Tibial artery (tissue), 4 donors: ENCODE measurements at regions not wholly inside any gene's neighbourhood (a gene's known extent, or its start where the extent isn't known, plus 50 kb on each side); places are given as distances from the start of the nearest gene placed in this dataset.

Experiments
- DNase-seq, 2 donors: peaks; one replicate each; pipeline ENCODE4 v3.0.0-alpha.2; 2019
- H3K27ac ChIP-seq, 2 donors: fragments of 200-600 bp; sonication (generic) in 1 of 2; 1 replicate in 1 of 2; 2 replicates in 1 of 2; pipeline ENCODE4 v1.5.1; 2018 to 2019; ENCODE audit warnings: mild to moderate bottlenecking in 1 of 2
- H3K27me3 ChIP-seq, 2 donors: fragments of 200-600 bp; sonication (generic) in 1 of 2; one replicate each; pipeline versions ENCODE4 v1.5.1 to v1.6.0; 2016 to 2019
- H3K36me3 ChIP-seq, 3 donors: fragments of 200-600 bp; sonication (generic) in 2 of 3; one replicate each; pipeline ENCODE4 v1.5.1; 2016 to 2019; ENCODE audit warnings: mild to moderate bottlenecking in 2 of 3
- H3K4me1 ChIP-seq, 4 donors: fragments of 200-600 bp; sonication (generic) in 2 of 4; 1 replicate in 3 of 4; 2 replicates in 1 of 4; pipeline ENCODE4 v1.5.1; 2016 to 2019
- H3K4me3 ChIP-seq, 2 donors: fragments of 200-600 bp; sonication (generic) in 1 of 2; 1 replicate in 1 of 2; 2 replicates in 1 of 2; pipeline ENCODE4 v1.5.1; 2018 to 2019; ENCODE audit warnings: mild to moderate bottlenecking in 2 of 2
- H3K9me3 ChIP-seq, 3 donors: fragments of 200-600 bp; sonication (generic) in 1 of 3; one replicate each; pipeline ENCODE4 v1.5.1; 2016 to 2019
- intact Hi-C: fragments of 100-400 bp; cut with DNase I; formaldehyde crosslinking; loops from one replicate; pipeline ENCODE4 v1.15.0; 2023; ENCODE audit warnings: low total_unique reads
- TF ChIP-seq, protein P1 (sequence below), 2 experiments: fragments of 200-600 bp in 1 of 2; fragments of 450-650 bp in 1 of 2; IDR thresholded peaks; one replicate each; pipeline ENCODE4 v1.5.1; 2017 to 2019; ENCODE audit warnings: antibody characterized with exemption in 2 of 2, mild to moderate bottlenecking in 1 of 2, moderate library complexity in 1 of 2

DNA sequence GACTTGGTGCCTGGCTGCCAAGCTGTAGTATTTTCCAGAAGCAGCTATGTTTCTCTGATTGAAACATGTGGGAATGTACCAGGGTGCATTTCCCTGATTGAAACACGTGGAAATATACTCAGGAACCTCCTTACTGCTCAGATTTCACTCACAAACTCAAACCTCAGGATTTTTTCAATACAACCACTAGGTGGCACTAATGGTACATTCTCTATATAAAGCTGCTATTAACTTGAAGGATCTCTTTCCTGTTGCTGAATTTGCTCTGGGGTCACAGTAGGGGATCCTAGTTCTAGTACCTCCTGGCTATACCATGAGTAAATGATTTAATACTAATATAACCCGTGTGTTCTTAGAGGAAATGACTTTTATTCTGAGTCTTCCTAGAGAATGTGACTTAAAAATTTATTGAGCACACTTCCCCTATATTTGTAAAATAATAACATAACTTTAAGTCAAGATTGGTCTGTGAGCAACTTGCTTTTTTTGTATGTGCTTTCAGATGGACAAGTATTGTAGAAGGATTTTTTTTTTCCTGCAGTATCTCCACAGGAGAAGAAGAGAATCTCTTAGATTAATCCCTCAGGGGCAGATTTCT, 173.8 kb upstream of the MIS18BP1 start:
- TF ChIP-seq, protein P1, sequence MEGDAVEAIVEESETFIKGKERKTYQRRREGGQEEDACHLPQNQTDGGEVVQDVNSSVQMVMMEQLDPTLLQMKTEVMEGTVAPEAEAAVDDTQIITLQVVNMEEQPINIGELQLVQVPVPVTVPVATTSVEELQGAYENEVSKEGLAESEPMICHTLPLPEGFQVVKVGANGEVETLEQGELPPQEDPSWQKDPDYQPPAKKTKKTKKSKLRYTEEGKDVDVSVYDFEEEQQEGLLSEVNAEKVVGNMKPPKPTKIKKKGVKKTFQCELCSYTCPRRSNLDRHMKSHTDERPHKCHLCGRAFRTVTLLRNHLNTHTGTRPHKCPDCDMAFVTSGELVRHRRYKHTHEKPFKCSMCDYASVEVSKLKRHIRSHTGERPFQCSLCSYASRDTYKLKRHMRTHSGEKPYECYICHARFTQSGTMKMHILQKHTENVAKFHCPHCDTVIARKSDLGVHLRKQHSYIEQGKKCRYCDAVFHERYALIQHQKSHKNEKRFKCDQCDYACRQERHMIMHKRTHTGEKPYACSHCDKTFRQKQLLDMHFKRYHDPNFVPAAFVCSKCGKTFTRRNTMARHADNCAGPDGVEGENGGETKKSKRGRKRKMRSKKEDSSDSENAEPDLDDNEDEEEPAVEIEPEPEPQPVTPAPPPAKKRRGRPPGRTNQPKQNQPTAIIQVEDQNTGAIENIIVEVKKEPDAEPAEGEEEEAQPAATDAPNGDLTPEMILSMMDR (IDR thresholded peaks at IDR 0.05): no peak
- Histone ChIP-seq H3K27me3 (no peaks in the 10 kb centered on the region), H3K9me3 (peaks cover 0 to 3% (median 0%) of the 10 kb centered on the region in 3 donors), H3K4me1 (no peaks in the 10 kb centered on the region), H3K4me3 (no peak overlapping the region), H3K36me3 (no peaks in the 10 kb centered on the region), H3K27ac (no peak overlapping the region)
- DNase-seq: no peak
- intact Hi-C loops: no loop called here

DNA sequence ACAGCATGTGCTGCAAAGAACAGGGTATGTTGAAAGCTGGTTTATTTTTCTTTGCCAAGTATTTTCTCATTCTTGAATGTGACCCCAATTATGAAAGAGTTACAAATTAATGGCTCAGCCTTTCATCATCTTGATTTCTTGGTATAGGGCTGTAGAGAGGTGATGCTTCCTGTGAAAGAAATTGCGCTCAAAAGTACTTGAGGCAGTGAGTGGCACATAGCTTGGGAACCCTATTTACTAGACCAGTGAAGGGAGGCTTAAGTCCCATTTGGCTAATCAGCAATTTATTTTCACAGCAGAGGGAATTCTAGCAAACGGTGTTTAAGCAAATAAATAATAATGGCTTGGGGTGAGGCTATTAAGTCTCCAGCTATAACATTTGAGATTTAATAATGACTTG, 153.9 kb upstream of the MIS18BP1 start:
- Histone ChIP-seq H3K4me1 (no peaks in the 10 kb centered on the region), H3K9me3 (no peaks in the 10 kb centered on the region), H3K4me3 (no peak overlapping the region), H3K27me3 (no peaks in the 10 kb centered on the region), H3K36me3 (no peaks in the 10 kb centered on the region), H3K27ac (no peak overlapping the region)
- intact Hi-C loops: no loop called here
- DNase-seq: no peak
- TF ChIP-seq, protein P1 (IDR thresholded peaks at IDR 0.05): no peak

DNA sequence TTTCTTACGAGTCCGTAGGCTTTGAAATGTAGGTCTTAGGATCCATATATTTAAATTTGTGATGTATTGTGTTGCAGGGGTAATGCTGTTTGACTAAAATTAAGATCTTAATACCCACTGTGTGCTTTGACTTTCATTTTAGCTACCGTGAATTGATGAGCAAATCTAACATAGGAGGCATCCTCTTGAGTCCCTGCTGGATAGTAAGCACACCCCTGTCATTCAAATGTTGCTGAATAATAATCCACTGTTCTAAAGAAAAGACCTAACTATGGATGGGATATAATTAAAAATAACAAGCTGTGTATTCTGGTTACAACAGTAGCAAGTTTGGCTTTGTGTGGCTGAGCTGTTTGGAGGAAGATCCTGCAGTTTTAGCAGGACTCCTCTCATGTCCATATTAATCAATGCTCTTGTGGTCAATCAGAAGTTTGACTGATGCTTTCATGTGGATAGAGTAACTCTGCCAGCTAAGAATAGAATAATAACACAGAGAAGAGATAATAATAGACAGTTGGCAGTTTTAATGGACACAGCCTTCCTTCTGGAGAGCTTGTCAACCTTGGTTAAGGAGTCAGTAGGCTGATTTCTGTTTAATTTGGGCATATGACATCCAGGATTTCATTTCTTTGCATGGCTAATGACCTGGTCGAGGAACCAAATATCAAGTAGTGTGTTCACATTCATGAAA, 148.1 kb upstream of the MIS18BP1 start:
- H3K4me1 ChIP-seq: no peaks in the 10 kb centered on the region
- H3K4me3 ChIP-seq: no peak overlapping the region
- no peaks in the 10 kb centered on the region for H3K9me3 ChIP-seq
- DNase-seq: no peak
- no peak overlapping the region for H3K27ac ChIP-seq
- no peaks in the 10 kb centered on the region for H3K27me3 ChIP-seq
- intact Hi-C loops: no loop called here
- H3K36me3 ChIP-seq: no peaks in the 10 kb centered on the region
- TF ChIP-seq, protein P1 (IDR thresholded peaks at IDR 0.05): no peak

DNA sequence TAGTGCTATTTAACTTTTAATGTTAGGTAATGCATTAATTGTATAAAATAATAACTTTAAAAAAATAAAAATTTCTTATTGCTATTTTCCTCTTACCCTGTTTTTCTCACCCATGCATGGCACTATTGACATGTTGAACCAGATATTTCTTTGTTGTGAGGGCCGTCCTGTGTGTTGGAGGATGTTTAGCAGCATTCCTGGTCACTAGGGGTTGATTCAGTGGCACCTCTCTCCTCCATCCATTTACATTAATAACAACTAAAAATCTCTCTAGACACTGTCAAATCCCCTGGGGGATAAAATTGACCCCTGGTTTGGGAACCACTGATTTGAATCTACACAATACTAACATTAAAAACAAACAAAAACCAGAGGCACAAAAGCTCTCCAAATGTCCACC, 147.5 kb upstream of the MIS18BP1 start:
- intact Hi-C loops: no loop called here
- no peaks in the 10 kb centered on the region for H3K27me3 ChIP-seq

DNA sequence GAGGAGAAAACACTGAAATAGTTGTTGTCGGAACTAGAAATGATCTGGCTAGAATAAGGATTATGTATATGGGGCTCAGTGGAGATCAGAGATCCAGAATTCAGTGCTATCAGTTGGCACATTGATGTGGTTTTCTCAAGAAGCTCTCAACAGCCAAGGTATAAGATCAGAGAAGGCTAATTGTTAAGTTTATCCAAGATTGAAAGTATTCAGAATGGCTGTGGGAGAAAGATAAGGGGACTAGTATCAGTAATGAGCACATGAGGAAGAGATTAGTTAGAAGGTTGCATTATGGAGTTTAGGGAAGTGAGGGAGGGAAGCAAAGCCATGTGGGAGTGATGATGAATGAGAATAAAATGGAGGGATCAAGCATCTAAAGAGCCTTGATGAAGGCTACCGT, 128.1 kb upstream of the MIS18BP1 start:
- no peaks in the 10 kb centered on the region for H3K27me3 ChIP-seq
- intact Hi-C loops: no loop called here
- H3K36me3 ChIP-seq: no peaks in the 10 kb centered on the region
- no peak overlapping the region for H3K27ac ChIP-seq
- H3K4me3 ChIP-seq: no peak overlapping the region
- no peaks in the 10 kb centered on the region for H3K9me3 ChIP-seq
- DNase-seq: no peak
- TF ChIP-seq, protein P1 (IDR thresholded peaks at IDR 0.05): no peak
- H3K4me1 ChIP-seq: no peaks in the 10 kb centered on the region

More for the DNA sequence above, 147.5 kb upstream of the MIS18BP1 start:
- DNase-seq: no peak
- H3K9me3 ChIP-seq: no peaks in the 10 kb centered on the region
- TF ChIP-seq, protein P1 (IDR thresholded peaks at IDR 0.05): no peak
- no peak overlapping the region for H3K4me3 ChIP-seq
- no peak overlapping the region for H3K27ac ChIP-seq
- no peaks in the 10 kb centered on the region for H3K36me3 ChIP-seq
- H3K4me1 ChIP-seq: no peaks in the 10 kb centered on the region
